ENCODE measurements at regions not wholly inside any gene's neighbourhood (a gene's known extent, or its start where the extent isn't known, plus 50 kb on each side); places are given as distances from the start of the nearest gene placed in this dataset.
"Not testable (repeated sequence)": the region's sequence is repeated elsewhere in the genome, so short reads cannot be mapped to it uniquely, and the experiment has no call there.

GRCh38 chr2:16075045-16076012 is 135.0 kb downstream of the MYCN start:
- DNase-seq (ENCODE audit: low spot score): no peak

DNA sequence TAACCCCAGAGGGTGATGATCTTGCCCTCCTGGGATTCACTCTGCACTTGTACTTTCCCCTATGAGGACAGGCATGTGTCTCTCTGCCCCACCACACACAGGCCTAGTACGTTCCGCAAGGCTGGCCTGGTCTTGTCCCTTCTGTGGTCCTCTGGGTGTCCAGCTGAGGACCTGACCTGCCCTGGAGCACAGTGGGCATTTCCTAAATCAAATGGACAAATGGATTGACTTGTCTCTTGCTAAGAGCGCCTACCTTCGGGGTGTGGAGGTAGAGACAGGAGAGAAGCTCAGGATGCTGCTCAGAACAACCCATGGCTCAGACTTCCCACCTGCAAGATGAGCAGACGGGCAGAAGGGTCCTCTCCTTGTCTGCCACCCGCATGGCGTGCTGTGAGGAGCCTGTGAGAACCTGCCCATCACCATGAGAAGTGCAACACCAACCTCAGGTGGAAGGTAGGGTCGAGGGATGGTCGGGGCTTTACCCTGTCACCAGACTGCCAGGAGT is 133.6 kb downstream of the MYCN start:
- no peak for DNase-seq (ENCODE audit: low spot score)

GRCh38 chr2:16073471-16073870 is 133.1 kb downstream of the MYCN start:
- DNase-seq (ENCODE audit: low spot score): no peak

DNA sequence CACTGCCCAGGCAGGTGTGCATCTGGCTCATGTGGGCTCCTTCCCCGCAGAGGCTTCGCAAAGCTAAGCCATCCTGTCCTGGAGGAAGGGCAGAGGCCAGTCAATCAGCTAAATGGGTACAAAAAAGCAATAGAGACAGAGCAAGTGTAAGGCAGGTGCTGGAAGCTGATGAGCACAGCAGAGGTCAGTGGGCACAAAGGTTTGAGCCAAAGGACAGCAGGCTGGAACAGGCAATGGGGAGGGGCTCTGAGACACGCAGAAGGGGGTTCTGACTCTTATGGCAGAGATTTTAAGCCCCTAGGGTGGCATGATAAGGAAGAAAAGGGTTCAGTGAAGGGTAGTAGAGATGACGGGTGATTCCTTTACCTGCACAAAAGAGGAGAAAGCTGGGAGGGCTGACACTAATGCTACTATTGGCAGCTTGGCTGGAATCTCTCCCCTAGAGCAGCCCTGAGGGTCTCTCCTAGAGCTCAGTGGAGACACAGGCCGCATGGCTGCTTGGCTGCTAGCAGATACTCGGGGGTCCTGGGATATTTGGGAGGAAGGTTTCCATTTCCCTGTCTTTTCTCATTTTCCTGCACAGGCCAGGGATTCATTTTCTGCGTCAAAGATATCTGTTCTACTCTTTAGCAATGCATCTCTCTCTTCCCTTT is 132.4 kb downstream of the MYCN start:
- DNase-seq (ENCODE audit: low spot score): no peak

DNA sequence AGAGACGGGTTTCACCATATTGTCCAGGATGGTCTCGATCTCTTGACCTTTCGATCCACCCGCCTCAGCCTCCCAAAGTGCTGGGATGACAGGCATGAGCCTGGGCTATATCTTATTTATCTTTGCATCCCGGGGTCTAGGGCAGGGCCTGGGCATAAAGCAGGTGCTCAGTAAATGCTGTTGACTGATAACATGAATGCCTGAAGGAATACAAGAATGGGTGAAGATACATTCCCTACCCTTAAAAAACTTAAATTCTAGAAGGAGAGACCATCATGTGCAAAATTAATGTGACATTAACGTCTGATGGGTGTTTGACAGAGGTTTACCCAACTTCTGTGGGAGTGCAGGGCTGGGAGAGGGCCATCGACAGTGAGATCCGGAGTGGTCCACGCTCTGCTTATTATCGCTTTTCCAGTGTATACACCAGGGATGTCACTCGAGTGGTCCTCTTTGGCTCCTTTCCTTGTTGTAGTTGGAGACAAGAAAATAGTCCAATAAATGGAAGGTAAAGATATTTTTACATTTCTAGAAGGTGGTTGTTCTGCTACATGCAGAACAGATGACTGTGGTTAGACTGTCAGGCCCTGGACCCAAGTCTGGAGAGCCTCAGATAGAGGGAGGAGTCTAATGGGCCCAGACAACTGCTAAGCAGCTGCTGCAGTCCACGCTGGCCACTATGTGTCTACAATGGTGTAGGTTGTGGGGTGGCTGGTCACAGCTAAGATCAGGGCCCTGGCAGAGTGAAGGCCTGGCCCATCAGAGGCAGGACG is 131.7 kb downstream of the MYCN start:
- no peak for DNase-seq (ENCODE audit: low spot score)

- DNase-seq (ENCODE audit: low spot score): no peak
Observed at GRCh38 chr2:16071039-16071864, 130.9 kb downstream of the MYCN start.

DNA sequence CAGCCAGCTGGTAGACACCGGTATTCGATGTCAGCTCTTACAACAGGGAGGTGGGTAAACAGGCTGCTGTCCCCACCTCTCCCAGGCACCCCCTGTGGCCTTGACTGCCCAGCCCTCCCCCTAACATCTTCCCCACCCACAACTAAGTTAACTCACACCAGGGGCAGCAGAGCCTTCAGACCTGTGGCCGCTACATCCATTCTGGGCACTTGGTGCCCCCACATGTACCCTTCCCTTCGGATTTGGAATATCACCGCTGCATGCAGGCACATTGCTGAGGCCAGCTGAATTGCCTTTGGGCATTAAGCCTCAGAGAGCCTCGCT is 130.3 kb downstream of the MYCN start:
- no peak for DNase-seq (ENCODE audit: low spot score)

DNA sequence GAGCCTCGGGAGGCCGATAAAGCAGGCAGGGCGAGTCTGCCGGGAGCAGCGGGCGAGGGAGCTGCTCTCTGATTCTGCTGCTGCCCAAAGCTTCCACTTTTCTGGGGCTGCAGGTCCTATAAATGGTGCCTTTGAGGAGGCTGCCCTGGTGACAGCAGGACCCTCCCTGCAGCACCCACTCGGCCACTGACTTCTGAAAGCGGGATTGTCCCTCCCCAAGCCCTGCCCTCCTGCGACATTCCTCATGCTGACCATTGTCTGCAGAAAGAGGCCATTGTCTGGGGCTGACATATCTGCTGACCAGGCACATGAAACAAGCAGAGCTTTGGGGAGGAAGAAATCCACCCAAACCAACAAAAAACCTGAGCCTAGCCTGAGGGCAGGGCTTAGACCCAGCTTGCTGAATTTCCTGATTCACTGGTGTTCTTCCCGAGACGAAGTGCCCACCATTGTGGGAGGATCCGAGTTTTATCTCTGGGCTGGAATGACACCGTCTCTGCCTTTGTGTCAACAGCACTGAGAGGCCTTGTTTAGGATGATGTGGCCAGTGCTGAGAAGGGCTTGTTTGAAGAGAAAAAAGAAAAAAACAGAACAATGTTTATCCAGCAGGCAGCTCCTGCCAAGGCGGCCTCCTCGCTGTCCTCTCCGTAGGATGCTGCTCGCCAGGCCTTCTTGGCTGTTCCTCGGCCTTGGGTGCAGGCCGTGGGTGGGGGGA is 129.7 kb downstream of the MYCN start:
- no peak for DNase-seq (ENCODE audit: low spot score)

GRCh38 chr2:16069663-16069932 is 129.2 kb downstream of the MYCN start:
- no peak for DNase-seq (ENCODE audit: low spot score)

DNA sequence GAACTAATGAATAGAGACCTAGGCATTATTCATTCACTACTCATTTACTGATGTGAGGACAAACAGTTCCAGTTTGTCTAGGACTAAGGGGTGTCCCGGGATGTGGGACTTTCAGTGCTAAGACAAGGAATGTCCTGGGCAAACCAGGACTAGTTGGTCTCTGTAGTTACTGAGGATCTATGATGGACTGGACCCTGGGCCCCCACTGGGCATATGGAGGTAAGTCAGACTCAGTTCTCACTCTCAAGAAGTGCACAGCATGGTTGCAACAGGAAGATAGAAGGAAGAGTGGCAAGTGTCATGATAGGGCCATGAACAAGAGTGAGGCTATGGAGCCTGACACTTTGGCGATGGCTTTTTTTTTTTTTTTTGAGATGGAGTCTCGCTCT is 128.2 kb downstream of the MYCN start:
- no peak for DNase-seq (ENCODE audit: low spot score)

- DNase-seq (ENCODE audit: low spot score): no peak
Observed at GRCh38 chr2:16067866-16068551, 127.7 kb downstream of the MYCN start.

DNA sequence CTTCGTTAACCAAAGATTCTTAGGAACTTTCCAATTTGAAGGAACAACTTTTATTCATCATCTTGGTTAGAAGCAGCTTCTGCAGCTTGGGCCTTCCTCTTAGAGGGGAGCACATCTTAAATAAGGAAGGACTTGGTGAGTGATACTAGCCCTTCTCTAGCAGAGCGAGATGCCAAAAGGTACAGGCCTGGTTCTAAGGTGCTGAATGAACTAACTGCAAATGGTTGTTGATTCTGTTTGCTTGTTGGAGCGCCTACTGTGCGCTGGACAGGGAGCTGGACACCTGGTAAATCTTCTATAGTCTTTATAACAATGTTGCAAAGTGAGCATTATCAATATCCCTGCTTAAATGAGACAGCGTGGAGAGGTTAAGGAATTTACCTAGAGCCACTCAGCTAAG is 127.1 kb downstream of the MYCN start:
- no peak for DNase-seq (ENCODE audit: low spot score)

GRCh38 chr2:16067037-16067406 is 126.7 kb downstream of the MYCN start:
- no peak for DNase-seq (ENCODE audit: low spot score)

DNA sequence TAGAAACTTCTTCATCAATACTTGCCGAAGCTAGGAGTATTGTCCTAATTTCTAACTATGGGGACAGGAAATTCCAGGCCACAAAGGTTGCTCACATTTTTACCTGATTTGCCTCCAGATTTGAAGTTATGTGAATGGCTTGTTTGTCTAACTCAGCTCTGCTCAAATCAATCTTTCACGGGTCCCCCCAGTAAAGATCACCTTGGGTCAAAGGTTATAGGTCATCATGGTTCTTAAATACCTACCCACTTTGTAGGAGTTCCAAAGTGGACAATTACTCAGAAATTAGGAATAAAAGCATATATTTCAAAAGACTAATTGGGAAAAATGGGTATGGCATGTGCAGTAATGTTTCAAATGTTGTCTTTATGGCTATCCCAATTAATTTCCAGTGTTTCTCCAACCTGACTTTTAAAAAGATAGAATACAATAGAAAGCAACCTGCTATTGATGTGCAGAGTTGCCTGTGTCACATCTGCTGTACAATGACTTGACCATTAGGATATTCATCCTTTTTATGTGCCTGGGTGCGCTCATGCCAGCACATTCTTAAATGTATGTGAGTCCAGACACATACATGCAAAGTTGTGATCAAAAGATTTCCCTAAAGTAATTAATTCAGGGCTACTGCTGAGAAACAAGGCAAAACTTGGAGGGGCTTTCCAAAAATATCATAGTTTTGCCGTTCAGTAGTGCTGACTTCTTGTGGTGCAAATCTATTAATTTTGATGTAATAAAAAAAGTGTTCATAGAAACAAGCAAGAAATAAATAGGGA is 126.1 kb downstream of the MYCN start:
- DNase-seq (ENCODE audit: low spot score): no peak

GRCh38 chr2:16065272-16066069 is 125.1 kb downstream of the MYCN start:
- not testable (repeated sequence) for DNase-seq (ENCODE audit: low spot score)

DNA sequence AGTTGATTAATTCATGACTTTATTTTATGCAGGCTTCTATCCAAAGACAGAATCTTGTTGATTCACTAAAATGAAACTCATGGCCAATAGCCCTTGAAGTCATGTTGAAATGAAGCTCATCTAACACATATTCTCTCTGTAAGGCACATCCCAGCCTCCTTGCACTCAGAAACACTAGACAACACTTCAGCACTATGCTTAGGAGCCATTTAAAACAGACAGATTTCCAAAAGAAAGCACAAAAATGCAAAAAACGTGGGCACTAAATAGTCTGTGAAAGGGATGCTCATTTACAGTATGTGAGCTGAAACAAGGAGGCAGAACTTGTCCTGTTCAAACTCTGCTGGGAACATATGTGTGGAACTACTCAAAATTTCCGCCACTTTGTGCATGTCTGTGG is 124.4 kb downstream of the MYCN start:
- no peak for DNase-seq (ENCODE audit: low spot score)

GRCh38 chr2:16063955-16064633 is 123.7 kb downstream of the MYCN start:
- no peak for DNase-seq (ENCODE audit: low spot score)
